ENCODE measurements at regions not wholly inside any gene's neighbourhood (a gene's known extent, or its start where the extent isn't known, plus 50 kb on each side); places are given as distances from the start of the nearest gene placed in this dataset.

- intact Hi-C loops (cut with DNase I), result no loop called here
- H3K27me3 ChIP-seq (replicated peaks; ENCODE audit: insufficient read depth), result no peaks in the 10 kb centered on the region
- no peaks in the 10 kb centered on the region for H3K36me3 ChIP-seq
- no peak overlapping the region for H3K4me3 ChIP-seq
- WGBS, result 89% methylated on average over 5 of the region's 5 CpGs
- no peak overlapping the region for H3K27ac ChIP-seq
- TF ChIP-seq POLR2A (IDR thresholded peaks at IDR 0.05) (no peak), POLR2AphosphoS5 (IDR thresholded peaks at IDR 0.05) (no peak), CTCF (IDR thresholded peaks at IDR 0.05) (no peak)
- no peaks in the 10 kb centered on the region for H3K9me3 ChIP-seq
- no peak for DNase-seq (ENCODE audit: low spot score)
- H3K4me1 ChIP-seq (replicated peaks), result no peaks in the 10 kb centered on the region
These were observed 193.5 kb upstream of the SLITRK3 start for GRCh38 chr3:165389653-165390052.

DNA sequence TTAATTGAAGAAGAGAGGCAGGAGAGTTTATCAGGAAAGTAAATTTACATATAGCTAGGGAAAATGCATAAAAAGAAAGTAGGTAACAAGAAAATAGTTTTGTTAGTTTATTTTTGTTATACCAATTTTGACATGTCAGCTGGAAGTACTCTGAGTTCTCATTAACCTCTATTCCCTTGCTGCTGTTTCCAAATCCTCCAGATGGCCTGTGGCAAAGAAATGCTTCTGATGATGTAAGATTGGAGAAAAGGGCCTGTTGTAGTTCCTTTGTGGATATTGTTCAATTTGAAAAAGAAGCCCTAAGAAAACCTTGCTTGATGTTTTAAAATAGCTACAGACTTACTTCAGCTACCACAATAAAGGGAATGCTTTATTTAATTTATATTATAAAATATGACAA is 192.9 kb upstream of the SLITRK3 start:
- no peaks in the 10 kb centered on the region for H3K9me3 ChIP-seq
- H3K27ac ChIP-seq, result no peak overlapping the region

DNA sequence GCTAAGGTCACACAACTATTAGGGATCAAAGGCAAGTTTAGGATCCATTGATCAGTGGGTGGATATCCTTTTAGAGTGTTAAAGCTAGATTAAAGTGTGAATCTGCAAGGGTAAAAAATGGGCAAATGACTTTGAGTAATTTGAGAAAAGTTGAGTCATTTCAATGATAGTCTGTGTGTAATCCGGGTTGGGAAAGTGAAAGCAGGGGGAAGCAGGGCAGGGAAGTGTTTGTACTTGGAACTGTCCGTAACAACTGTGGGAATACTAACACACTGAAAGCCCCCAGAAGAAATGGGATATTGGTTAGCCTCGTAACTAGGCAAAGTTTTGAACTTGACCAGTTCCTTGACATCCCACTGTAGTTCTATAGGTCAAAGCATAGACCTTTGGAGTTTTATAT is 187.2 kb upstream of the SLITRK3 start:
- Histone ChIP-seq H3K9me3 (no peaks in the 10 kb centered on the region), H3K4me3 (no peak overlapping the region), H3K27ac (no peak overlapping the region), H3K4me1 (replicated peaks) (no peaks in the 10 kb centered on the region), H3K36me3 (no peaks in the 10 kb centered on the region), H3K27me3 (replicated peaks; ENCODE audit: insufficient read depth) (no peaks in the 10 kb centered on the region)
- no peak for TF ChIP-seq CTCF (IDR thresholded peaks at IDR 0.05)
- TF ChIP-seq POLR2A (IDR thresholded peaks at IDR 0.05), result no peak
- no peak for TF ChIP-seq POLR2AphosphoS5 (IDR thresholded peaks at IDR 0.05)
- WGBS, result 94% methylated on average over 3 of the region's 3 CpGs
- DNase-seq (ENCODE audit: low spot score), result no peak
- intact Hi-C loops (cut with DNase I), result no loop called here

More for the DNA sequence above, 192.9 kb upstream of the SLITRK3 start:
- no peaks in the 10 kb centered on the region for H3K36me3 ChIP-seq
- H3K27me3 ChIP-seq (replicated peaks; ENCODE audit: insufficient read depth), result no peaks in the 10 kb centered on the region
- TF ChIP-seq POLR2AphosphoS5 (IDR thresholded peaks at IDR 0.05), result no peak
- TF ChIP-seq CTCF (IDR thresholded peaks at IDR 0.05), result no peak
- TF ChIP-seq POLR2A (IDR thresholded peaks at IDR 0.05), result no peak
- no peak overlapping the region for H3K4me3 ChIP-seq
- intact Hi-C loops (cut with DNase I), result no loop called here
- H3K4me1 ChIP-seq (replicated peaks), result no peaks in the 10 kb centered on the region
- DNase-seq (ENCODE audit: low spot score), result no peak

DNA sequence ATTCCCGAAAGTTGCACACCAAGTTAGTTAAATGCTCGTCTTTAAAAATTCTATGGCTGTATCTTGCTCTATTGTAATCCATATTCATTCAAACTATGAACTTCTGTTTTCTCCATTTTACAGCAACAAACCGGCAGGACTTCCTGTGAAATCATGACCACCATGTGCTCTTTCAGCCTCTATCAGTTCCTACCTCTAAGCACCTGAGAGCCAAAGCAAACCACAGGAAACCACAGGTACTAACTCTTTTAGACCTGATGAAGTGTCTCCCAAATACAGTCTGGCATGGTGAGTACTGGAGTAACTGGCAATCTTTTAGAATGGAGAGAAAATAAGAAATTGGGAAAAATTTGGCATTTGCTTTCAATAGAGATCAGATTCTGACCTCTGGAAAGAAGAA is 186.5 kb upstream of the SLITRK3 start:
- Histone ChIP-seq H3K27ac (no peak overlapping the region), H3K27me3 (replicated peaks; ENCODE audit: insufficient read depth) (no peaks in the 10 kb centered on the region), H3K36me3 (no peaks in the 10 kb centered on the region), H3K9me3 (no peaks in the 10 kb centered on the region), H3K4me3 (no peak overlapping the region), H3K4me1 (replicated peaks) (no peaks in the 10 kb centered on the region)
- TF ChIP-seq POLR2A (IDR thresholded peaks at IDR 0.05) (no peak), POLR2AphosphoS5 (IDR thresholded peaks at IDR 0.05) (no peak), CTCF (IDR thresholded peaks at IDR 0.05) (no peak)
- 83% methylated on average over 3 of the region's 3 CpGs for WGBS
- intact Hi-C loops (cut with DNase I), result no loop called here
- DNase-seq (ENCODE audit: low spot score), result no peak

GRCh38 chr3:165378761-165379160 is 182.6 kb upstream of the SLITRK3 start:
- DNase-seq (ENCODE audit: low spot score), result no peak
- Histone ChIP-seq H3K27ac (no peak overlapping the region), H3K9me3 (no peaks in the 10 kb centered on the region), H3K4me1 (replicated peaks) (no peaks in the 10 kb centered on the region), H3K4me3 (no peak overlapping the region), H3K27me3 (replicated peaks; ENCODE audit: insufficient read depth) (no peaks in the 10 kb centered on the region), H3K36me3 (no peaks in the 10 kb centered on the region)
- TF ChIP-seq POLR2AphosphoS5 (IDR thresholded peaks at IDR 0.05) (no peak), POLR2A (IDR thresholded peaks at IDR 0.05) (no peak)
- intact Hi-C loops (cut with DNase I), result no loop called here
- 34% methylated on average over 2 of the region's 2 CpGs for whole genome bisulfite sequencing

All from prostate gland (tissue), 2 donors.